Left renal pelvis (tissue), 4 donors: ENCODE measurements at regions not wholly inside any gene's neighbourhood (a gene's known extent, or its start where the extent isn't known, plus 50 kb on each side); places are given as distances from the start of the nearest gene placed in this dataset.
"Not testable (repeated sequence)": the region's sequence is repeated elsewhere in the genome, so short reads cannot be mapped to it uniquely, and the experiment has no call there.

Experiments
- DNase-seq, 4 donors: peaks; one replicate each; pipeline ENCODE4 v3.0.0-alpha.2; 2013; ENCODE audit warnings: low read depth in 4 of 4, low spot score in 3 of 4

- no peak for DNase-seq
Observed at GRCh38 chr12:131586761-131587160, 124.1 kb upstream of the SFSWAP start.

- no peak for DNase-seq
Observed at GRCh38 chr12:131587565-131587964, 123.3 kb upstream of the SFSWAP start.

GRCh38 chr12:131589221-131589897 lies 121.5 kb upstream of the SFSWAP start:
- no peak for DNase-seq

- DNase-seq: no peak
Observed at GRCh38 chr12:131589966-131590365, 120.9 kb upstream of the SFSWAP start.

DNA sequence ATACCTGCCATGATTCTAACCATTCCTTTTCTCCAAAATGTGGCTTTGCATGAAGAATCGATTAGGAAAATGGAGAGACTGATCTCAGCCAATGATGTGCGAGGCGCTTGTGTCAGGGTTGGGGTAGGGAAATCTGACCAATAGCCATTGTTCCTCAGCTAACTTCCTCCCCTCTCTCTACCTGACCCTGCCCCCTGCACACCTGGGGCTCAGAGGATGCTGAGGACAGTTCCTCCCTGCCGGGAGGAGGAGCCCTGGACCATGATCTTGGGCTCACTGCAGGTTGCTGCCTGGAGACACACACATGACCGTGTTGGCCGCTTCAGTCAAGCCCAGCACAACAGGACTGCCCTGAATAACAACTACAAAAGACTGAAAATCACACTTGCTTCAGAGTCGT lies 119.8 kb upstream of the SFSWAP start:
- no peak for DNase-seq

GRCh38 chr12:131591714-131592709 lies 118.9 kb upstream of the SFSWAP start:
- no peak for DNase-seq

GRCh38 chr12:131592972-131593371 lies 117.9 kb upstream of the SFSWAP start:
- no peak for DNase-seq

GRCh38 chr12:131593406-131593805 lies 117.5 kb upstream of the SFSWAP start:
- DNase-seq: no peak

DNA sequence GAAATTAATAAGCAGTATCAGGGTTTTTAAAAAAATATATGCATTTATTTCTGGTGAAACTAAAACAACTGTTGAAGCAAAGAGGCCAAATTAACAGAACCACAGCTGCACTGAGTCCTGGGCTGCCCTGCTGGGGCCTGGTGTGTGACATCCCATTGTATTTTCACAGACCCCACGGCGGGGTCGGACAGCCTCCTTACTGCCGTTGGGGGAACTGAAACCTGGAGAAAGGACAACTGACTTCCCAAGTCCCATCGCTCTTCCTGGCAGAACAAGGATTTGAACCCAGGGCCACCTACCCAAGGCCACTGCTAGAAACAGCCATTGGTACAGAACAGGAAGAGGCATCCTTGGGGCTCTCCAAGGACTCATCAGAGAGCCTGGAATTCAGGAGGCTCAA lies 114.8 kb upstream of the SFSWAP start:
- DNase-seq: no peak

DNA sequence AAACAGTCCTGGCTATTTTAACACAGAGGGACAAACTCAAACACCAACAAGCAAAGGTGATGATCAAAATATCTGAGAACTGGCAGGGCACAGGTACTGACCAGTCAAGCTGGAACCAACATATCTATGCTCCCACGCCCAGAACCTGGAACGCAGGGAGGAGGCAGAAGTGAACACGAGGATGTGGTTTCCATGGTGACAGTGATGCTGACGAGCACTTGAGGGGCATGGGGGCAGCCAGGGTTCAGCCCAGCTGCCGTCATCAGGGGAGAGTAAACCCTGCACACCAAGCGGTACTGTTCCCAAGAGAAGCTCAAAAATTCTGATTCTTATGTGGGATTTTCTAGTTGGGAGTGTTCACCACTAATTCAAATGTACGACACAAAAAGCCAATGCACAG lies 113.6 kb upstream of the SFSWAP start:
- no peak for DNase-seq

- no peak for DNase-seq
Observed at GRCh38 chr12:131598717-131599116, 112.2 kb upstream of the SFSWAP start.

DNA sequence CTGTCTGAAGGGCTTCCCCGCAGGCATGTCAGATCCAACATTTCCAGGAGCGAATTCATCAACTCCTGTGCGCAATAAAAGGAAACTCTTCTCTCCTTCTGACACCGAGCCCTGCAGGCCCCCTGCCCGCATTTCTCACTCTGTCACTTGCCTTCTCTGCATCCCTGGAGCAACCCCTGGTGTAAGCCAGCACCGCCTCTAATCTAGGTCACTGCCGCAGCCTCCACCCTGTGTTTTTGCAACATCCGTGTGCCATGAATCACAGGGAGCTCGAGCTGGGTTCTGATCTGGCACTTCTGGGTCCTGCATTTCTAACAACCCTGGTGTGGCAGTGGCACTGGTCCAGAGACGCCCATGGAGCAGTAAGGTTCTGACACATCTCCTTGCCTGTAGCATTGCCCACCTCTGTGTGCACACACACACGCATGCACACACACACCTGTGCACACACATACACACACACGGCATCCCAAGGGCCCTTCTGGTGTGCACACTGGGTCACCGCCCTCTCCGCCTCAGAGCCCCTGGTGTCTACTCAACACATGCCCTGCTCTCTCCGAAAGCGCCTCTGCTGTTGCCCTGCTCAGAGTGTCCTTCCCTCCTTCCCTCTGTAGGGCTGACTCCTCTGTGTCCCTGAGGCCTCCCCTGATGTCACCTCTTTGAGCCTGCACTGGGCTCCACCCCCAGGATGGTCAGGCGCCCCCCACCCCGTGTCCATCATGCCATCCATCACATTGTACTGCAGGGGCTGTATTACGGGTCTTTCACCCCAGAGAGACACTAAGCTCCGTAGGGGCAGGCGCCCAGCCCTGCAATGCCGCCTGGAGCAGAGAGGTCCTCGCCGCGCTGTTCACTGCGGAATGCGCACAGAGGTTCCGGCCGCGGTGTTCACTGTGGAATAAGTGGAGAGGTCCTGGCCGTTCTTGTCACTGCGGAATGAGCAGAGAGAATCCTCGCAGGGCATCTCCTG lies 111.4 kb upstream of the SFSWAP start:
- no peak for DNase-seq

DNA sequence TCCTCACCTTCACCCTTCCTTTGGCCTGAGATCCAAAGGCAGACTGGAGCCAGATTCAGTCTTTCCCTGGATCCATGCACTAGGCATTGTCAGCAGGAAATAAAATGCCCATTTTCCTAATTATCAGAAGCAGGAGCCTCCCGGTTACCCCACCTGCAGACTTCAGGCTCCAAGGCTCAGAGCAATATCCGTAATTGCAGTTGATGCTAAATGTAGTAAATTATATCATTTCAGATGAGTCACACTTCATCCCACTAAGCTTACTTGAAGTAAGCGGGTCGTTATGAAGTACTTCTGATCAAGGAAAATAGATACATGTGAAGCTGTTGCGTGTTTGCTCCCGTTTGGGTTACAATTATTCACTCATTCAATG lies 110.7 kb upstream of the SFSWAP start:
- no peak for DNase-seq

DNA sequence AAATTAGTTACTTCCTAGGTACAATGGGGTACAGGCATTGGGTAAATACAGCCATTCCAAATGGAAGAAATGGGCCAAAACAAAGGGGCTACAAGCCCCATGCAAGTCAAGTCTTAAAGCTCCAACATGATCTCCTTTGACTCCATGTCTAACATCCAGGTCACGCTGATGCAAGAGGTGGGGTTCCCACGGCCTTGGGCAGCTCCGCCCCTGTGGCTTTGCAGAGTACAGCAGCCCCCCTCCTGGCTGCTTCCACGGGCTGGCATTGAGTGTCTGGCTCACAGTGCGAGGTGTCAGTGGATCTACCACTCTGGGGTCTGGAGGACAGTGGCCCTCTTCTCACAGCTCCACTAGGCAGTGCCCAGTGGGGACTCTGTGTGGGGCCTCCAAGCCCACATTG lies 109.4 kb upstream of the SFSWAP start:
- not testable (repeated sequence) for DNase-seq

GRCh38 chr12:131603106-131603938 lies 107.6 kb upstream of the SFSWAP start:
- no peak for DNase-seq

- no peak for DNase-seq
Observed at GRCh38 chr12:131603939-131604795, 106.7 kb upstream of the SFSWAP start.

GRCh38 chr12:131604859-131605258 lies 106.0 kb upstream of the SFSWAP start:
- no peak for DNase-seq

DNA sequence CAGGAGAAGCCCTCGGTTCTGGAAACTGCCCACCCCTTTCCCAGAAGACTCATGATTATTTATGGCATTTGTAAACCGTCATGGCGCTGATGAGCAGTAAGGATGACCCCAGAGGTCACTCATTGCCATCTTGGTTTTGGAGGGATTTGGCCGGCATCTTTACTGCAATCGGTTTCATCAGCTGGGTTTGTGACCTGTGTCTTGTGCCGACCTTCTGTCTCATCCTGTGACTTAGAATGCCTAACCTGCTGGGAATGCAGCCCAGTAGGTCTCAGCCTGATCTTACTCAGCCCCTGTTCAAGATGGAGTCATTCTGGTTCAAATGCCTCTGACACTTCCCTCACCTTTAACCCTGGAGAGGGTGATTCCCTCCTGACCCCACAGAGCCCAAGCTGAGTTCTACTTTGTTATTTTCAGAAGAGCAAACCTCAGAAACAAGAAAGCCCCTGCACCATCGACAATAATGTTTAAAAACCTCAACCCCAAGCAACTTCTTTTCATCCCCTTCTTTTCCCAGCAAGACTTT lies 105.5 kb upstream of the SFSWAP start:
- DNase-seq: no peak
